Progenitor cell of endocrine pancreas (in vitro differentiated cells): ENCODE measurements at regions not wholly inside any gene's neighbourhood (a gene's known extent, or its start where the extent isn't known, plus 50 kb on each side); places are given as distances from the start of the nearest gene placed in this dataset.

Source experiments
- DNase-seq: peaks from one replicate; pipeline ENCODE4 v3.0.0; 2021; ENCODE audit warnings: low spot score; ENCODE audit not compliant: unreplicated experiment
- H3K27ac Mint-ChIP-seq: 2 replicates; pipeline ENCODE4 v1.8.0; 2021; ENCODE audit warnings: mild to moderate bottlenecking, moderate library complexity, mixed read lengths
- H3K27me3 Mint-ChIP-seq: 2 replicates; pipeline ENCODE4 v1.8.0; 2021; ENCODE audit warnings: mixed read lengths
- H3K36me3 Mint-ChIP-seq: 2 replicates; pipeline ENCODE4 v1.8.0; 2022; ENCODE audit warnings: mixed read lengths; ENCODE audit not compliant: insufficient read depth
- H3K4me1 Mint-ChIP-seq: 2 replicates; pipeline ENCODE4 v1.8.0; 2021; ENCODE audit warnings: low read depth, mixed read lengths
- H3K4me3 Mint-ChIP-seq: 2 replicates; pipeline ENCODE4 v1.8.0; 2021; ENCODE audit warnings: low read depth, mild to moderate bottlenecking, moderate library complexity, mixed read lengths
- H3K9me3 Mint-ChIP-seq: 2 replicates; pipeline ENCODE4 v1.8.0; 2021; ENCODE audit warnings: low read depth, mixed read lengths
- CTCF ChIP-seq: fragments of 200-600 bp; sonication (generic); IDR thresholded peaks from one replicate; pipeline ENCODE4 v1.5.0; 2021; ENCODE audit warnings: antibody characterized with exemption, mild to moderate bottlenecking; ENCODE audit not compliant: unreplicated experiment

GRCh38 chr16:54203851-54204505 lies 82.6 kb downstream of the IRX3 start:
- no peak for TF ChIP-seq CTCF
- H3K27ac Mint-ChIP-seq, result no peak overlapping the region
- H3K4me3 Mint-ChIP-seq, result no peak overlapping the region
- no peaks in the 10 kb centered on the region for H3K9me3 Mint-ChIP-seq
- H3K4me1 Mint-ChIP-seq, result peaks cover 2% of the 10 kb centered on the region
- peaks cover 58% of the 10 kb centered on the region for H3K27me3 Mint-ChIP-seq
- DNase-seq, result no peak
- H3K36me3 Mint-ChIP-seq, result no peaks in the 10 kb centered on the region

- no peak overlapping the region for H3K27ac Mint-ChIP-seq
- no peaks in the 10 kb centered on the region for H3K9me3 Mint-ChIP-seq
- no peak overlapping the region for H3K4me3 Mint-ChIP-seq
- H3K4me1 Mint-ChIP-seq, result peaks cover 4% of the 10 kb centered on the region
- TF ChIP-seq CTCF, result no peak
- peaks cover 55% of the 10 kb centered on the region for H3K27me3 Mint-ChIP-seq
- H3K36me3 Mint-ChIP-seq, result no peaks in the 10 kb centered on the region
- DNase-seq, result no peak
Observed at GRCh38 chr16:54203384-54203783, 83.2 kb downstream of the IRX3 start.
